Urinary bladder (tissue), 3 donors: ENCODE measurements at regions not wholly inside any gene's neighbourhood (a gene's known extent, or its start where the extent isn't known, plus 50 kb on each side); places are given as distances from the start of the nearest gene placed in this dataset.
A peak's percentile ranks its signal among the peaks of the same experiment; 100 is the strongest.
"Not testable (repeated sequence)": the region's sequence is repeated elsewhere in the genome, so short reads cannot be mapped to it uniquely, and the experiment has no call there.

Experiments
- DNase-seq: peaks from one replicate; pipeline ENCODE4 v3.0.0-alpha.2; 2015; ENCODE audit errors: extremely low spot score
- H3K27ac ChIP-seq: one replicate; pipeline ENCODE4 v1.5.1; 2013; ENCODE audit warnings: low read depth, mild to moderate bottlenecking, moderate library complexity
- H3K36me3 ChIP-seq: one replicate; pipeline ENCODE4 v1.6.1; 2013; ENCODE audit warnings: mild to moderate bottlenecking, moderate library complexity; ENCODE audit not compliant: insufficient read depth
- H3K4me1 ChIP-seq: one replicate; pipeline ENCODE4 v1.6.1; 2013; ENCODE audit warnings: mild to moderate bottlenecking, moderate library complexity; ENCODE audit not compliant: insufficient read depth
- H3K4me3 ChIP-seq: one replicate; pipeline ENCODE4 v1.5.1; 2013; ENCODE audit warnings: low read depth, low read length
- WGBS: extraction: QIAGEN DNeasy Blood & Tissue Kit; methylation state at CpG from one replicate; pipeline ENCODE4 v1.1.7; 2013; 5-methylcytosine and 5-hydroxymethylcytosine counted together
- donor health status: healthy with polysubstance abuse.
- donor health status: healthy.

DNA sequence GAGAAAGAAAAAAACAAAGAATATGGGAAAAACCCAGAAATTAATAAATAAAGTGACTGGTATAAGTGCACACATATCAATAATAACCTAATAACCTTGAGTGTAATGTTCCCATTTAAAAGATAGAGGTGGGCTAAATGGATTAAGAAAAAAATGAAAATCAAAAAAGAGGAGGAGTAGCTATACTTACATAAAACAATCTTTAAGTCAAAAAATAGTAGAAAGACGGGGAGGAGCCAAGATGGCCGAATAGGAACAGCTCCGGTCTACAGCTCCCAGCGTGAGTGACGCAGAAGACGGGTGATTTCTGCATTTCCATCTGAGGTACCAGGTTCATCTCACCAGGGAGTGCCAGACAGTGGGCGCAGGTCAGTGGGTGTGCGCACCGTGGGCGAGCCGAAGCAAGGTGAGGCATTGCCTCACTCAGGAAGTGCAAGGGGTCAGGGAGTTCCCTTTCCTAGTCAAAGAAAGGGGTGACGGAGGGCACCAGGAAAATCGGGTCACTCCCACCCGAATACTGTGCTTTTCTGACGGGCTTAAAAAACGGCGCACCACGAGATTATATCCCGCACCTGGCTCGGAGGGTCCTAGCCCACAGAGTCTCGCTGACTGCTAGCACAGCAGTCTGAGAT is 279.0 kb downstream of the RPAP3 start:
- H3K27ac ChIP-seq, H3K36me3 ChIP-seq, H3K4me3 ChIP-seq, H3K4me1 ChIP-seq, DNase-seq: not testable (repeated sequence)
- 89% methylated on average over 21 of the region's 21 CpGs for WGBS

DNA sequence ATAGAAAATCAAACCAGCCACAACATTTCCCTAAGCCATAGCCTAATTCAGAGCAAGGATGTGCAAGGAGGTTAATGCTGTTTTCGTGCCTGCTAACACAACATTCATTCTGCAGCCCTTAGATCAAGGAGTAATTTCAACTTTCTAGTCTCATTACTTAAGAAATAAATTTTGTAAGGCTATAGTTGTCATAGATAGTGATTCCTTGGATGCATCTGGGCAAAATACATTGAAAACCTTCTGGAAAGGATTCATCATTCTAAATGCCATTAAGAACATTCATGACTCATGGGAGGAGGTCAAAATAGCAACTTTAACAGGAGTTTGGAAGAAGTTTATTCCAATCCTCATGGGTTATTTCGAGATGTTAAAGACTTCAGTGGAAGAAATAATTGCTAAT is 283.2 kb downstream of the RPAP3 start:
- Histone ChIP-seq H3K4me1 (no peaks in the 10 kb centered on the region), H3K4me3 (no peak overlapping the region), H3K36me3 (no peaks in the 10 kb centered on the region), H3K27ac (no peak overlapping the region)
- no peak for DNase-seq
- WGBS, result 69% methylated on average over 2 of the region's 2 CpGs

DNA sequence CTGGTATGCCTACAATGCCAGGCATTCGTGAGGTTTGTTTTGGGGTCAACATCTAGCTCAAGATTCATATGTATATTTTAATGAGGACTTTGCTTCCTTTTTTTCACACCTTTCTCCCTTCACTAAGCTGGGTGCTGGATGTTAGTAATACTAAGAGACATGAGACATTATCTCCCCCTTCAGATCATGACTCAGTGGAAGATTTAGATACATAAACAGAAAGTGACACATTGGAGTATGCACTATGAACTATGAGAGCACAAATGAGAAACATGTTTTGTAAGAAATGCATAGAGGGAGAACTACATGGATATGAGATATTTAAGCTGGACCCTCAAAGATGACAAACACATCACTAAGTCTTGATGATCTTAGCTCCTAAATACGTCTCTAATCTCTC is 286.3 kb downstream of the RPAP3 start:
- no peak for DNase-seq
- Histone ChIP-seq H3K27ac (no peak overlapping the region), H3K4me3 (no peak overlapping the region), H3K4me1 (no peaks in the 10 kb centered on the region), H3K36me3 (no peaks in the 10 kb centered on the region)
- WGBS, result 65% methylated on average over 2 of the region's 2 CpGs

DNA sequence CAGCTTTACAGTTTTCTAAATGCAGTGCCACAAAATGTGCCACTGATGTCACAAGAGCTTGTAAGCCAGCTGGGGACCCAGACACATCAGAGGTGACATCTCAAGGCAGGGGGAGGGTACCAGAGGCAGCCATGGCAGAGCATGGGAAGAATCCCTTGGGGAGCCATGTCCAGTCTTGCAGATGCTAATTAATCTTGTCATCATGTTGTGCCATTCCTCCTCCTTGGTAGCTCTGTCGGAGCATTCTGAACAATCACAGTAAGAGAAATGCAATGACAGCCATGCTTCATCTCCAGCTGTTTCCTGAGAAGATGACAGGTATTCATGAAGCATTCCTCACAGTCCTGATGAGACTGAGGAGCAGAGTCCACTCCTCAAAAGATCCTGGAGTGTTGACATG is 287.9 kb downstream of the RPAP3 start:
- Histone ChIP-seq H3K27ac (no peak overlapping the region), H3K36me3 (no peaks in the 10 kb centered on the region), H3K4me1 (no peaks in the 10 kb centered on the region), H3K4me3 (no peak overlapping the region)
- no peak for DNase-seq
- WGBS, result 74% methylated on average over 1 of the region's 1 CpG

DNA sequence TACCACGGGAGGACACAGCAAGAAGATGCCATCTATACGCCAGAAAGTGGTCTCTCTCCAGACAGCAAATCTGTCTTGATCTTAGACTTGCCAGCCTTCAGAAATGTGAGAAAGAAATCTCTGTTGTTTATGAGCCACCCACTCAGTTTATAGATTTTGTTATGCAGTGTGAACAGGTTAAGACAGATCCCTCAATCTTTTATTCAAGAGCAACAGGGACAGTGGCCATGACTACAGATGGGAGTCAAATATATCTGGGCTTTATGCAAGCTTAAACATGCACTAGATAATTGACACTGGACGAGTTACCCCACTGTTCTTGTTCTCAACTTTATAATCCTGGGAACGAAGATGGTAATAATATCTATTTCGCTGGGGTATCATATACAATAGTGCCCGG is 288.7 kb downstream of the RPAP3 start:
- Histone ChIP-seq H3K36me3 (no peaks in the 10 kb centered on the region), H3K27ac (no peak overlapping the region), H3K4me1 (no peaks in the 10 kb centered on the region), H3K4me3 (no peak overlapping the region)
- DNase-seq, result peak; percentile 56
- WGBS, result 58% methylated on average over 6 of the region's 6 CpGs

DNA sequence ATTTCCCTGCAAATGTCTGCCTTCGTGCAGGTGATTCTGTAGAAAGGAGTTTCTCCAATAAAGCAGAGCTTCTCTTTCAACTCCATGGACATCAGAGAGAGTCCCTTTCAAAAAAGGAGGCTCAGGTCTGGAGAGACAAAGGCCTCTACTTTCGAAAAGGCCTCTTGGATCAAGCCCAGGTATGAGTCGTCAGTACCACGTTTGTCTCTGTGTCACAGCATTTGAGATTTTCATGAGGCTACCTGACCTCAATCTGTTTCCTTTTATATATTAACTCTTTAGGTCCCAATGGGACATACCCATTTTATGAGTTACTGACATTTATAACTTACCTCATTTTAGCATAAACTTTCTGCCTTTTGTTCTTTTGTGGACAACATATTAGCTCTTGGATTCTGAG is 290.8 kb downstream of the RPAP3 start:
- WGBS, result 55% methylated on average over 4 of the region's 4 CpGs
- H3K36me3 ChIP-seq, result no peaks in the 10 kb centered on the region
- no peak overlapping the region for H3K27ac ChIP-seq
- DNase-seq, result no peak
- no peak overlapping the region for H3K4me3 ChIP-seq
- no peaks in the 10 kb centered on the region for H3K4me1 ChIP-seq

DNA sequence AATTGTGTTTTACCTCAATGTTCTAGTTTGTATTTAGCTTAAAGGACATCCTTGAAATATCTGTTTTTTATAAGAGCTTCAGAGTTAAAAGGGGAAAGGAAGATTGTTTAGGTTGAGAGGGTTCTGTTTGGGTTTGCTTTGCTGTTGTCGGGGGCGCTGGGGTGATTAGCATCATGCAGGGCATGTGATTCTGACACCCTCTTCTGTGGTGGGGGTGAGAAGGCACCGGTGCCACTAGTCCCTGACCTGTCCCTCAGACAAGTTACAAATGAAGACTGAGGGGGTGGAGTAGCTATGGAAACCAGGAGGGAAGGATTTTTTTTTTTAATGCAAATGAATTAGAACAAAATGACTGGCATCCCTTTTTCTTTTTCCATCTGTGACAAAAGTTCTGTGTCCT is 291.3 kb downstream of the RPAP3 start:
- Histone ChIP-seq H3K4me3 (no peak overlapping the region), H3K27ac (no peak overlapping the region), H3K36me3 (no peaks in the 10 kb centered on the region), H3K4me1 (no peaks in the 10 kb centered on the region)
- WGBS, result 55% methylated on average over 3 of the region's 3 CpGs
- DNase-seq, result no peak

DNA sequence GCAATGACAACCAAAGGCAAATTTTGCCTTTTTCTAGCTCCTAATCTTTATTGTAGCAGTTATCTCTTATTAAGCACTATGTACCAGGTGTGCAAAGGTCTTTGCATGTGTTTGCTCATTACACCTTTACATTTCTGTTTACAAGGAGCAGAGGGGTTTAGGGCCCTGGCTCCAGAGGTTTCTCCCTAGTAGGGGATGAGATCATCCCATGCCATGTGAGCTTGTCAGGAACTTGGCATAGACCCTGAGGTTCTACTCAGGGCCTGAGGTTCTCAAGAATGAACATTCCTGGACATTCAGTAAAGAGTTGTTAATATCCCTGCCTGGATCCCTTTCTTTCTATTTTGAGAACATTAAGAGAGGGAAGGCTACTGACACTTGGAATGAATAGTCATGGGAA is 292.0 kb downstream of the RPAP3 start:
- Histone ChIP-seq H3K36me3 (no peaks in the 10 kb centered on the region), H3K27ac (no peak overlapping the region), H3K4me1 (no peaks in the 10 kb centered on the region), H3K4me3 (no peak overlapping the region)
- DNase-seq, result no peak

DNA sequence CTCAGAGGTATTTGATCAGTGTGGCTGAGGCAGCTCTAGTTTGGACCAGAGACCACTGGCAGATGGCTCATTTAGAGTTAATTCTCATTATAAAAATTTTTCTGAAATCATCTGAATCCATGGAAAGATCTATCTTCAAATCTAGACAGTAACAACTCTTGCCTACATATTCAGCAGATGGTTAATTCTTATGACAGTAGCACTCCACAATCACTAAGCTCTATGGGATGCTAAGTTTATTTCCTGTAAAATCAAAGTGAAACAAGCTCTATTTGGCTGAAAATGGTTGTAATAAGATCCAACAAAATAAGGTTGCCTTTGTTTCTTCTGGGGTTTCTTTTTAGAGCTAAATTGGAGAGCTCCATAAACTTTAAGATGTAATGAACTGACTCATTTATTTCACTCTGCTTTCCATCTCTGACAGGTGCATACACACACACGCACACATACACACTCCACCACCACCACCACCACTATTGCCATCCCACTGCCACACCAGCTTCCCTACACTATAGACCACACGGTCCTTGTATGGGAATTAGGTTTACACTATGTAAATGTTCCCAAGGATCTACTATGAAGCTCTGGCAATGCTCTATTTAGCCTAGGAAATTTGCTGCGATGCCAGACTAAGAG is 293.1 kb downstream of the RPAP3 start:
- Histone ChIP-seq H3K27ac (no peak overlapping the region), H3K4me3 (no peak overlapping the region), H3K4me1 (no peaks in the 10 kb centered on the region), H3K36me3 (no peaks in the 10 kb centered on the region)
- DNase-seq, result no peak
- WGBS, result 81% methylated on average over 3 of the region's 3 CpGs

DNA sequence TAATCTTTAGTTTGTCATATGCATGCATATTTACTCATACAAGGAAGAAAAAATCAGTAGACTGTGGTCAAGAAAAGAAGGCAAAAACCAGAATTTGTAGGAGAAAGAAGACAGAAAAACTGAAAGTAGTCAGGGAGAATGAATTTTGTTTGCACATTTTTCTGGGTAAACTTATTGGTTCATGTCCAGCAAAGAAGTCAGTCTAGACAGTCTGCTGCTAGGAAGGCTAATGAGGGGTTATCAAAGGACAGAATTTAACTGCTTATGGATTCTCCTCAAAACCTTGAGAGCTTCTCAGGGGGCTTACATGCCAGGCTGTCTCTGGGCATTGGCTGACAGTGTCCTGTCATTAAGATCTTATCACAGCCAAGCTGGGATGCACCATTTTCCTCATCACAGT is 293.9 kb downstream of the RPAP3 start:
- Histone ChIP-seq H3K4me1 (no peaks in the 10 kb centered on the region), H3K4me3 (no peak overlapping the region), H3K27ac (no peak overlapping the region), H3K36me3 (no peaks in the 10 kb centered on the region)
- DNase-seq, result no peak

DNA sequence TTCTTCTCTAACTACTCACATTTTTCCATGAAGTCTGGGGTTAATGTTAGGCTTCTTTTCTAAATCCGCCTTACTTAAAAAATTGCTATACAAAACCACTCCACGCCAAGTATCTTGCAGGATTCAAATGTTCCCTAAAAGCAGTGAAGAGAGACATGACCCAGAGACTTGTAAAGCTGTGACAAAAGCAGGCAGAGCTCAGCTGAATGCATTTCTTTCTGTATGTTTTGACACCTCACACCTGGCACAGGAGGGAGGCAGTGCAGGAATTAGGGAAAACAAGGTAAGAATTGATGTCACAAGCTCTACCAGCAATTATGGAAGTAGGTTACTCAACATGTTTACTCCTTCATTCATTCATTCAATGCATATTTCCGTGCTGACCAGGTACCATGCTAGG is 295.0 kb downstream of the RPAP3 start:
- H3K4me1 ChIP-seq, result no peaks in the 10 kb centered on the region
- WGBS, result 69% methylated on average over 3 of the region's 3 CpGs
- no peak overlapping the region for H3K27ac ChIP-seq
- no peaks in the 10 kb centered on the region for H3K36me3 ChIP-seq
- H3K4me3 ChIP-seq, result no peak overlapping the region
- DNase-seq, result no peak

DNA sequence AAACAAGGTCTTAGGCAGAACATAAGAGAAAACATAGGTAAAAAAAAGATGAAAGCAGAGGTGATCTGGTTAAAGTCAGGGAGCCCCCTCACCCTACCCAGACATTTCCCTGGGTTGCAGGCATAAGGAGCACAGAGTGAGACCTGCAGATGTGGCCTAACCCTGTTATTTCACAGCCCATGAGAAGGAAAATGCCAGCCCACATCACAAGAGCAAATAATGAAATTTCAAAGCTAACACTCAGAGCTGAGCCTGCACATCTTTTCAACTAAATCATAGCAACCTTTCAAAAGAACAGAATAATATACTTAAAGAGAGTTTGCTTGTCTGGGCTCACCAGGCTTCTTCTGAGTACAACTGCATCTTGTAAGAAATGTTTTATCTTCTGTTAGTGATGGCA is 295.4 kb downstream of the RPAP3 start:
- H3K4me1 ChIP-seq, result no peaks in the 10 kb centered on the region

DNA sequence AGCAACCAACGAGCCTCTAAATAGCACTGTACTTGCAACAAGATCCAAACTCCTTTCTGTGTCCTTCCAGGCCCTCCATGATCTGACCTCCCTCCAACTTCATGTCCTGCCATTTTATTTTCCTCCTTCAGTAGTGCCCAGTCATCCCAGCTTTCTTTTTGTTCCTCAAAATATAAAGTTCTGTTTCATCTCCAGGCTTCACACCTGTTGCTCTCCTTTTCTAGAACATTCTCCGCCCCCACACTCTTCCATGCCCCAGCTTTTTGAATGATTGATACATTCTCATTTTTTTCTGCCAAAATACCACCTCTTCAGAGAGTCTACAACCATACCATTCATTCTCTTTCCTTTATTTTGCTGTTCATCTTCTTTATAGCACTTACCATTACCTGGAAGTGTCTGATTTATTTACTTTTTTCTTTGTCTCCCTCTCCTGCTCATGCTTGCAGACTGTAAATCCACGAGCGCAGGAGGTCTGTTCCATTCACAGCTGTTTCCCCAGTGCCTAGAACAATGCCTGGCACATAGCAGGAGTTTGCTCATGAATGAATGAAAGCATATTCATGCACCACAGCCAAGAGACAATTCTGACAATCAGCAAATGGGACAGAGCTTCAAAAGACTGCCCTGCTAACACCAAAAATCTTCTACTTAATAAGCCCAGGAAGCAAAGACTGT is 296.4 kb downstream of the RPAP3 start:
- H3K4me3 ChIP-seq, result no peak overlapping the region
- no peaks in the 10 kb centered on the region for H3K4me1 ChIP-seq
- no peaks in the 10 kb centered on the region for H3K36me3 ChIP-seq
- no peak overlapping the region for H3K27ac ChIP-seq
- 84% methylated on average over 4 of the region's 4 CpGs for WGBS
- DNase-seq, result no peak

More for the DNA sequence above, 295.4 kb downstream of the RPAP3 start:
- Histone ChIP-seq H3K27ac (no peak overlapping the region), H3K4me3 (no peak overlapping the region), H3K36me3 (no peaks in the 10 kb centered on the region)
- DNase-seq, result no peak

DNA sequence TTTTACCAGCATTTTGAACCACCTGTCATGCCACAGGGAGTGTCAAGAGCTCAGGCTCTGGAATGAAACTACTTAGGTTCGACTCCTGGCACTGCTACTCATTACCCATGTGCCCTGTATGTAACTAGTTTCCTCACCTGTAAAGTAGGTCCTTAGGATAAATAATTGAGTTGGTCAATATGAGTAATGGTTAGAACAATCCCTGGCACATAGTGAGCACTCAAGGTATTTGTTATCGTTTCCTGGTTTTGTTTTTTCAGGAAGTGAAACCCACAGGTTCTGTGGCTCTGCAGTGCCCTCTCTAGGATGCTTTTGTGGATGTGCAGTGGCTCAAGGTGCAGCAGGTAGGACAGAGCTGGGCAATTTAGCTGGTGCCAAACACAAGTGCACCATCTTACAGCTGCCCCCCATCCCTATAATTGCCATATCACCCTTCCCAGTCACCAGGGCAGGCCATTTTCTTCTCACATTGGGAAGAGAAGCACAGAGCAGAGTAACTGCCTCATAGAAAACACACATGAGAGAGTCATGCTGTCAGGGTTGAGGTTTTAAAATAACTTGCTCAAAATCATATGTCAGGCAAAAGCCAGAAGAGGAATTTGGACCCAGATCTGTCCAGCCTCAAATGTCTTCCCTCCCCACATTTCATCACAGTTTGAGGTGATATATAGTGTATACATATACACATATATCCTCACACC is 297.5 kb downstream of the RPAP3 start:
- Histone ChIP-seq H3K4me3 (no peak overlapping the region), H3K4me1 (no peaks in the 10 kb centered on the region), H3K36me3 (no peaks in the 10 kb centered on the region), H3K27ac (no peak overlapping the region)
- WGBS, result 65% methylated on average over 2 of the region's 2 CpGs
- no peak for DNase-seq
